ENCODE measurements at regions not wholly inside any gene's neighbourhood (a gene's known extent, or its start where the extent isn't known, plus 50 kb on each side); places are given as distances from the start of the nearest gene placed in this dataset.
A peak's percentile ranks its signal among the peaks of the same experiment; 100 is the strongest.

- no peak for DNase-seq (ENCODE audit: low read depth in 2 of 2)
Observed at GRCh38 chr5:108649646-108650045, 98.1 kb upstream of the FER start.

GRCh38 chr5:108649106-108649505 lies 98.6 kb upstream of the FER start:
- DNase-seq (ENCODE audit: low read depth in 2 of 2) = no peak

GRCh38 chr5:108642170-108642906 lies 105.4 kb upstream of the FER start:
- peak; percentile 14 to 29 for DNase-seq (ENCODE audit: low read depth in 2 of 2)

GRCh38 chr5:108641596-108641995 lies 106.1 kb upstream of the FER start:
- DNase-seq (ENCODE audit: low read depth in 2 of 2) = no peak

- DNase-seq (ENCODE audit: low read depth in 2 of 2) = no peak
Observed at GRCh38 chr5:108639366-108639765, 108.3 kb upstream of the FER start.

GRCh38 chr5:108638021-108638420 lies 109.7 kb upstream of the FER start:
- DNase-seq (ENCODE audit: low read depth in 2 of 2) = no peak

- no peak for DNase-seq (ENCODE audit: low read depth in 2 of 2)
Observed at GRCh38 chr5:108637134-108637533, 110.6 kb upstream of the FER start.

GRCh38 chr5:108636135-108636853 lies 111.4 kb upstream of the FER start:
- no peak for DNase-seq (ENCODE audit: low read depth in 2 of 2)

GRCh38 chr5:108634617-108635288 lies 112.9 kb upstream of the FER start:
- no peak for DNase-seq (ENCODE audit: low read depth in 2 of 2)

GRCh38 chr5:108634010-108634616 lies 113.6 kb upstream of the FER start:
- DNase-seq (ENCODE audit: low read depth in 2 of 2) = no peak

- no peak for DNase-seq (ENCODE audit: low read depth in 2 of 2)
Observed at GRCh38 chr5:108629779-108630528, 117.7 kb upstream of the FER start.

GRCh38 chr5:108625654-108626053 lies 122.0 kb upstream of the FER start:
- no peak for DNase-seq (ENCODE audit: low read depth in 2 of 2)

GRCh38 chr5:108623826-108624225 lies 123.9 kb upstream of the FER start:
- no peak for DNase-seq (ENCODE audit: low read depth in 2 of 2)

- no peak for DNase-seq (ENCODE audit: low read depth in 2 of 2)
Observed at GRCh38 chr5:108620516-108620915, 127.2 kb upstream of the FER start.

- DNase-seq (ENCODE audit: low read depth in 2 of 2) = no peak
Observed at GRCh38 chr5:108619815-108620214, 127.9 kb upstream of the FER start.

GRCh38 chr5:108617467-108618435 lies 129.9 kb upstream of the FER start:
- DNase-seq (ENCODE audit: low read depth in 2 of 2) = no peak

- DNase-seq (ENCODE audit: low read depth in 2 of 2) = no peak
Observed at GRCh38 chr5:108615216-108615615, 132.5 kb upstream of the FER start.

- no peak for DNase-seq (ENCODE audit: low read depth in 2 of 2)
Observed at GRCh38 chr5:108607421-108607820, 140.3 kb upstream of the FER start.

GRCh38 chr5:108606185-108606584 lies 141.5 kb upstream of the FER start:
- DNase-seq (ENCODE audit: low read depth in 2 of 2) = no peak

GRCh38 chr5:108602830-108603229 lies 144.9 kb upstream of the FER start:
- DNase-seq (ENCODE audit: low read depth in 2 of 2) = no peak
